G401 (cell line): ENCODE measurements at regions not wholly inside any gene's neighbourhood (a gene's known extent, or its start where the extent isn't known, plus 50 kb on each side); places are given as distances from the start of the nearest gene placed in this dataset.
"Not testable (repeated sequence)": the region's sequence is repeated elsewhere in the genome, so short reads cannot be mapped to it uniquely, and the experiment has no call there.

Source experiments
- DNase-seq: peaks from one replicate; pipeline ENCODE4 v3.0.0-alpha.2; 2015; ENCODE audit warnings: low spot score
- in situ Hi-C: cut with HindIII; loops from 2 replicates; pipeline ENCODE4 v1.10.0; 2016; ENCODE audit warnings: low sequenced_read_pairs, mixed read lengths

DNA sequence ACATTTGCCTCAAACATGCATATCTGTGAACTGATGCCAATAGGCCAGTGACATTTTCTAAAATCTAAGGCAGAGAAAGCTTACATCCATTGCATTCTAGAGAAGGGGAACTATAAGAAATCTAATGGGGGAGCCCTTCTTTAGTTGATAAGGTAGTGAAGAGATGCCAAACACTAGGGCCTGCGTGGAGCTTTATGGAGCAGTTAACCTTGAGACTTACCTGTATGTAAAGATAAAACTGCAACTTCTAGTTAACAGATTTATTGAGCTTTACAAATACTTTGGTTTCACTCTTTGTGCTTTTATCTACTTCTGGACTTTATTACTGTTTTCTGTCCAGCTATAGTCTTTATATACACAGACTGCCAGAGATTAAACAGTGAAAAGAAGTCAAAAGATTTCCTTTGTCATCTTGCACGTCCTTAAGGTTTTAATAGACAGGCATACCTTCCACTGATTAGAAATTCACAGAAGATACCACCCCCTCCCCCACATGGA is 457.6 kb downstream of the KLF12 start:
- in situ Hi-C loops = no loop called here
- no peak for DNase-seq

- in situ Hi-C loops = no loop called here
- DNase-seq = no peak
Measured at GRCh38 chr13:73675821-73676220, 458.4 kb downstream of the KLF12 start.

GRCh38 chr13:73674570-73674969 is 459.6 kb downstream of the KLF12 start:
- in situ Hi-C loops = no loop called here
- no peak for DNase-seq

GRCh38 chr13:73673931-73674330 is 460.3 kb downstream of the KLF12 start:
- in situ Hi-C loops = no loop called here
- DNase-seq = no peak

- in situ Hi-C loops = no loop called here
- DNase-seq = no peak
Measured at GRCh38 chr13:73672492-73672891, 461.7 kb downstream of the KLF12 start.

DNA sequence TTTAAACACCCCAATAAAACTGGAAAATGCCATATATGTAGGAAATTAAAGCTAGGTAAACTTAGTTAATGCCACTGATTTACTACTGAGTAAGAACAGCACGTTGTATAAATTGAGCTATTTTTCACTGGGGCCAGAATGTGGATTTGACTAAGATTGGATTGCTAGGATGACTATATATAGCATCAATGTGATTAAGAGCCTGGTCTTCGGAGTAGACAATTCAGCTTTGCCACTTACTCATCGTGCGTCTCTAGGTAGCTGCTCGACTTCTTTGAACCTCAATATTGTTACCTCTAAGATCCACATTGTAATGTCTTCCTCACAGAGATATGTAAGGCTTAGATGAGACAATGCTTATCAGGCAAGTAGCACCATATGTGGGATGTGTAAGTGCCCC is 462.5 kb downstream of the KLF12 start:
- in situ Hi-C loops = no loop called here
- no peak for DNase-seq

GRCh38 chr13:73671011-73671410 is 463.2 kb downstream of the KLF12 start:
- DNase-seq = no peak
- in situ Hi-C loops = no loop called here

- in situ Hi-C loops = no loop called here
- no peak for DNase-seq
Measured at GRCh38 chr13:73667756-73668155, 466.4 kb downstream of the KLF12 start.

GRCh38 chr13:73665261-73665660 is 468.9 kb downstream of the KLF12 start:
- in situ Hi-C loops = no loop called here
- no peak for DNase-seq

- in situ Hi-C loops = no loop called here
- DNase-seq = no peak
Measured at GRCh38 chr13:73664851-73665250, 469.4 kb downstream of the KLF12 start.

- DNase-seq = no peak
- in situ Hi-C loops = no loop called here
Measured at GRCh38 chr13:73662833-73663232, 471.4 kb downstream of the KLF12 start.

- in situ Hi-C loops = no loop called here
- no peak for DNase-seq
Measured at GRCh38 chr13:73661687-73662425, 472.3 kb downstream of the KLF12 start.

GRCh38 chr13:73661066-73661465 is 473.1 kb downstream of the KLF12 start:
- DNase-seq = no peak
- in situ Hi-C loops = no loop called here

DNA sequence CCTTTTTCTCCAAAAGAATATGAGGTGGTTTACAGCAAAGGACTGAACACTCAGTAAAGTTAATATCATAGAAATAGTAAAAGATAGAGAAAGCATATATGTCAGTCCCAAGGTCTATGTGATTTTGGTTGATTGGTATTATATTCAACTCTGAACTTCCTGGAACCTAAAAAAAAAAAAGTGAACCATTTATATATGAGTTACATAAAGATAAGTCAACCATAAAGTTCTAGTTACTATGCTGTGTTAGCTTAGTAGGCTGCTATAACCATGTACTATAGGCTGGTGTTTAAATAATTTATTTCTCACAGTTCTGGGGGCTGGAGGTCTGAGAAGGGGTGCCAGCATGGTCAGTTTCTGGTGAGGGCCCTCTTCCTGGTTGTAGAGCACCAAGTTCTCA is 475.6 kb downstream of the KLF12 start:
- no peak for DNase-seq
- in situ Hi-C loops = no loop called here

DNA sequence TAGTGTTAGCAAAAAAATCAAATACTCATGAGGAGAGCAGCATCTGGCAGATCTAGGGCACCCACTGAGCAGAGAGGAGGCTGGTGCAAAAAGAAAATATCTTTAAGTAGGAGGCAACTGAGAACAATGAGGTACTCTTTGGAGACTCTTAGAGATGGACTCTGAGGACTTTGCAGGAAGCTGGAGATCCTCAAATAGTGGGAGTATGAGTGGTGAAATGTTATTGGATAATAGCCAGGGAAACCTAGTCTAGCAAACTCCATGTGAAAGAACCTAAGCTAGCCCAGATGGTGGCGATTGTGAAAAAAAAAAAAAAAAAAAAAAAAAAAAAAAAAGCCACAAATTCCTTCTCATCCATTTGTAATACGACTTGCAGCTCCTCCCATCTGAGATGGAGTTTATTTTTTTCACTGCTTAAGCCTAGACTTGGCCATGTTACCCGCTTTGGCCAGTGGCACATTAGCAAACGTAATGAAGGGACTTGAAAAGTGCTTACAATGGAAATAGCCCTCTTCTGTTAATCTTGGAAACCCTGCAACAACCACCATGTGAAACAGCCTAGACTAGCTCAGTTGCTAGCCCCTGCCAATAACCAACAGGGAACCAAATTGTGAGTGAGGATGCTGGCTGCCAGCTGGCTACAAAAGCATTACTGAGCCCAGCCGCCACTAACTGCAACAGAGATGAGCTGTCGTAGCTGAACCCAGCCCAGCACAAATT is 476.2 kb downstream of the KLF12 start:
- DNase-seq = peak; percentile 84
- in situ Hi-C loops = no loop called here

DNA sequence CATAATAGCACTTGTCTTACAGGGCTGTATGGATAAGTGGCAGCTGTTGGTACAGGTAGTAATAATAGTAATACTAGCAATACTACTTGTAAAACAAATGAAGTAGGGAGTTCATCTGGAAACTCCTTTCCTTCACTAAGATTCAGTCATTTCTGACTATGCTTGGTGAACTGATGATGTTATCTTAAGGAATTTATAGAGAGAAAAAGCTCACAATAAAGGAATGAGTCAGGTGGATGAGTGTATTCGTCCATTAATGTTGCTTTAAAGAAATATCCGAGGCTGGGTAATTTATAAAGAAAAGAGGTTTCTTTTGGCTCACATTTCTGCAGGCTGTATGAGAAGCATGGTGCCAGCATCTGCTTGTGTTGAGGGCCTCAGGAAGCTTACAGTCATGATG is 477.3 kb downstream of the KLF12 start:
- in situ Hi-C loops = no loop called here
- DNase-seq = no peak

DNA sequence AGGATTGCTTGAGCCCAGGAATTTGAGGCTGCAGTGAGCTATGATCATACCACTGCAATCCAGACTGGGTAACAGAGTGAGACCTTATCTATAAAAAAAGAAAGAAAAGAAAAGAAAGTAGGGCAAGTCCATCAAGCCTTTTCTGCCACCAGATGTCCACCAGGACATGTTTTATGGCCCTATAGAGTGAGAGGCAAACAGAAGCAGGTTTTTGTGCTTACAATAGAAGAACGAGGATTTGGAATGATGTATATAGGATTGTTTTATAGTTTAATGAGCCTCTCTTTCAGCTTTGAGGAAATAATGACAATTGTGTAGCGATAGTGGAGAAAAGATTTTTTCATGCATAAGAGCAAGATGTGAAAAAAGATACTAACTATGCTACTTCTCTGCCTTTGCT is 480.5 kb downstream of the KLF12 start:
- no peak for DNase-seq
- in situ Hi-C loops = no loop called here

DNA sequence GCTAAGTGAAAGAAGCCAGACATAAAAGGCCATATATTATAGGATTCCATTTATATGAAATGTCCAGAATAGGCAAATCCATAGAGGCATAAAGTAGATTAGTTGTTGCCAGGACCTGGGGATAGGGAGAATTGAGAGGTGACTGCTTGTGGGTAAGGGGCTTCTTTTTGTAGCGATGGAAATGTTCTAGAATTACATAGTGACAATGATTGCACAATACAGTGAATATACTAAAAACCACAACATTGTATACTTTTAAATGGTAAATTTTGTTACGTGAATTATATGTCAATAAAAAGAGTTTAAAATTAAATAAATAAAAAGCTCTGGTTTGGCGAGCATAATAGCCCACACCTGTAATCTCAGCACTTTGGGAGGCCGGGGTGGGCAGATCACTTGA is 486.8 kb downstream of the KLF12 start:
- no peak for DNase-seq
- in situ Hi-C loops = no loop called here

- in situ Hi-C loops = not testable (repeated sequence)
Measured at GRCh38 chr13:73640476-73641179, 493.6 kb downstream of the KLF12 start.

DNA sequence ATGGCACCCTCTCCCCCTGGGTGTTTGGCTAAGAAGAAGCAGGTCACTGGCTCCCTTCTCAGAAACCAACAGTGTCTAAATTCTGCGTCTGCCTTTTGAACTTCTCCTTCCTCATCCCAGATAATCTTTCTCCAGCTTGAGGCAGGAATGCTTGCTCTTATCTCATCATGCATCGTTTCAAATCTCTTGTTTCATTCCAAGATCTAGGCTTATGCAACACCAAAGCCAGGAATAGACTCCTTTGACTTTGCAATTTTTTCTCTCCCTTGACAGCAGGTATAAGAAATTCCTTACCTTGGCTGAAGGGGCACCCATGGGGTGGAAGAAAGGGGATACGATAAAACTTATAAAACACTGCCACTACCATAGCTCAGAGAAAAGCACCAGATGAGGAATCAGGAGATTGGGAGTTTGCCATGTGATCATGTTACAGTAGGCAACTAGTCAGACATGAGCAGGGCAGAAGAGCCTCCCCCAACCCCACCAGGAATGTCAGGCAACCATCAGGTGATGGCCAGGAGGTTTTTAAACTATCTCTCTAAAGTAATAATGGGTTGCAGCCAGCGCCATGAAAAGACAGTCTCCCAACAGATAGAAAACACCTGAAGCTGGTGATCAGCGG is 498.9 kb downstream of the KLF12 start:
- no peak for DNase-seq
- in situ Hi-C loops = no loop called here

More at GRCh38 chr13:73640476-73641179, 493.6 kb downstream of the KLF12 start:
- DNase-seq = not testable (repeated sequence)
